Hematopoietic multipotent progenitor cell treated with erythropoietin and hydrocortisone succinate and interleukin-3 and kit ligand, for 15 days (in vitro differentiated cells): ENCODE measurements at regions not wholly inside any gene's neighbourhood (a gene's known extent, or its start where the extent isn't known, plus 50 kb on each side); places are given as distances from the start of the nearest gene placed in this dataset.

ENCODE experiments used
- DNase-seq: peaks from one replicate; pipeline ENCODE4 v3.0.0-alpha.2; 2015; ENCODE audit warnings: low spot score

DNA sequence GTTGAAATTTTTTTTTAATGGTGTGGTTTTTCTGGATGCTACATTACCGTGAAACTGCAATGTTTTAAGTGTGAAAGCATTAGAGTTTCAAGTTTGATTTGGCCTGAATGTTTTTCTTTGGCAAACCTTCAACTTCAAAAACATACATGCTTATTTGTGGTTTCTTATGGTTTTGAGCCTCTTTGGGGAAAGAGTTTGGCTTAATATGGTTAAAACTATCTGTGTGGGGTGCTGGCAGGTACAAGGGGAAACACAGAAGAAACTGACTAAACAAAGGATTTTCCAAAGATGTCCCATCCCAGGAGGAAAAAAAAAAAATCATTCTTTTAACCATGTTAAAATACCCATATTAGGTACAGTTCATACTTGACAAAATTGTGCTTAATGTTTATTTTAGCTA, 121.1 kb downstream of the HGF start:
- no peak for DNase-seq

DNA sequence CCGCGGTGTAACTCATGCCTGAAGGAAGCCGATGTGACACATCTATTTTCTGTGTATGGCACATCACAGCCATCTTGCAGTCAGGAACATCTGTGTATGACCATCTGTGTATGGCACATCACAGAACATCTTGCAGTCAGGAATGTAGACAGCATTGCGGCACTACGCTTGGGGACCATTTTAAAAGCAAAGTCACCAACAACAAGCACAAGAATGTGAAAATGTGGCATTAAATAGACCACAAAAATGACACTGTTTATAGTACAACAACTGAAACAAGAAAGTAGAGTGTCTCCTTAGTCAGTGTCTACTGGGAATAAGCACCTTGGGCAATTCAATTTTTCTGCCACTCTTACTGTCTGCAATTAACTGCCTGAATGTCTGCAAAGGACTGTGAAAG, 124.4 kb downstream of the HGF start:
- no peak for DNase-seq

DNA sequence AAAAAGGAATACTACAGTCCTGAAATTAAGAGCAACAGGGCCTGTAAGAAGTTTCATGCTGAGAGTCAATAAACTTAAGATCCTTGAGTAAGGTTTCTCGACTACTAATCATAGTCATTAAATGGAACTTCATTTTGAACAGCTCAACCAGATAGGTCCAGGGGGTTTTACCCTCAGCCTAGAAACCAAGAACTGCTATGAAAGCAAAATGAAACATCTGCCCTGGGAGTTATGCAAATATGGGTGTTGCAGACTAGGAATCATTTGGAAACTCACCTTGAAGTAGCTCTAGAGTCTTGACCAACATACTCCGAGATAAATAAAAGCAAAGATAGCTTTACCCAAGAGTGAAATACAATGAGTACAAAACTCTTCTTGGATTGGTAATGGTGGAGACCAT, 128.0 kb downstream of the HGF start:
- DNase-seq: no peak

DNA sequence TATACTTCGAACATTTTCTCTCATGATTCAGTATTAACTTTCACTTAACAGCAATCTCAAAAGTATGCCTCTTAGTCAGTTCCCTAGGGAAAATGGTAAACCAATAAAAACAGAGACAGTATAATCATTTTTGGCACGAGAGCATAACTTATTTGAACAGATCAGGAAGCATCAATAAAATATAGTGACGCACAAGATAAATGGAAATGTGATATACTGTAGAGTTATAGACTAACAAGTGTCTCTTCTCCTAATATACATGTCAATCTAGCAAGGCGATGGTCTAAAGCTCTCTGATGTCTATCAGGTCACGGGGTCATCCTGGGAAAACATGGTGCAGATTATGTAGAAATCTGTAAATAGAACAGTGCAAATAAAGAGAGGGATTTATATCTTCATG, 131.6 kb downstream of the HGF start:
- DNase-seq: no peak

DNA sequence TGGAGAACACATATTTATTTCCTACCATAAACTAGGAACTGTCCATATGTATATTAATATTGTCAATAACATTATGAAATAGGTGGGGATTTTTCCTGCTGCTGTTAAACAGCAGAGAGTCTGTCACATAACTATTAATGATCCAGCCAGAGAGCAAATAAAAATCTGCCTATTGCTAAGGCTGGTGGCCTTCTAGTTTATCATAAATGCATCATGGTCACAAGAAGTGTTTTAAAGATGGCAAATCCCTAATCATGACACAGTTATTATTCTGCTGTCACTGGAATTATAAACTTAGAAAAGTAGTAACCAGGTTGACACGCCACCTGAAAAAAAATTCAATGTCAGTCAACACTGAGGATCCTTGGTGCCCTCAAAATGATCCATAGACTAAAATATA, 132.3 kb downstream of the HGF start:
- no peak for DNase-seq

DNA sequence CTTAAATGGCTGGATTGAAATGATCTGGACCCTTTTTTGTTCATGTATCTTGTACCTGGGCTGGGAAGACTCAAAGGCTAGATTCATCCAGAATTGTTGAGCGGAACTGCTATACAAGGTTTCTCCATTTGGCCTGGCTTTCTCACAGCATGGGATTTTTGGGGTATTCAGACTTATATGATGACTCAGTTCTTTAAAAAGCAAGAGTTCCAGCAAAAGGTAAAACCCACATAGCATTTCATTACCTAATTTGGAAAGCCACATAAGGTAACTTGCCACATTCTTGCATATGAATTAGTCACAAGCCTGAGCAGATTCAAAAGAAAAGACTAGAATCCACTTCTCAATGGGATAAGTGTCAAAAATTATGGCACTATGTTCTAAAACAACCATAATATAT, 137.4 kb downstream of the HGF start:
- DNase-seq: no peak

DNA sequence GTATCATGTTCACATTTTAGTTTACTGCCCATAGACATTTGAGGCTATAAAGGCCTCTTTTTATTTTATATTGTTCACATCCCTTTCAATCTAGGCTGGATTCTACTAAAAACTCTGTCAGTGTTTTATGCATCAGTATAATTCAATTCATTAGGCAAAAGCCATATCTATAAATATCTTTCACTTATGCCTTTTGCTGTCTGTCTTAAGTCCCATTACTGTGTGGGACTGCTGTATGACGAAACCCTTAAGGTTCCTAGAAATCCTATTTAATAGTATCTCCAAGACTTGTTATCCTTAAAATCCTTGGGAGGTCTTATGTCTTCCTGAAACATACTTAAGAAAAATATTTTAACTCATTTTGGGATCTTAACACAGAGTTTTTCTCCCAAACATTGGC, 139.2 kb downstream of the HGF start:
- no peak for DNase-seq

DNA sequence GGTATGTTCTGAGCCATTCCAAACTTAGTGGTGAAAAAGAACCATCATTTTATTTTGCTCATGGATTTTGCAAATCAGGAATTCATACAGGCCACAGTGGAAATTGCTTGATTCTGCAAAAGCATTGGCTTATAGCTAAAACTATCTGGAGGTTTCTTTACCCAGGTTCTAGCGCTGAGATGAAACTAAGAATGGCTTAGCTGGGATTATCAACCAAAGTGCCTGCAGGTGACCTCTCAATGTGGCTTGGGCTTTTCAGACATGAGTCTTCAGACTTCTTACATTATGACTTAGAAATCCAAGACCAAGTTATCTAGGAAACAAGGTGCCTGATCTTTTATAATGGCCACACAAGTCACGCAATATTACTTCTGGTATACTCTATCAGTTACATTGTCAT, 140.1 kb downstream of the HGF start:
- no peak for DNase-seq

DNA sequence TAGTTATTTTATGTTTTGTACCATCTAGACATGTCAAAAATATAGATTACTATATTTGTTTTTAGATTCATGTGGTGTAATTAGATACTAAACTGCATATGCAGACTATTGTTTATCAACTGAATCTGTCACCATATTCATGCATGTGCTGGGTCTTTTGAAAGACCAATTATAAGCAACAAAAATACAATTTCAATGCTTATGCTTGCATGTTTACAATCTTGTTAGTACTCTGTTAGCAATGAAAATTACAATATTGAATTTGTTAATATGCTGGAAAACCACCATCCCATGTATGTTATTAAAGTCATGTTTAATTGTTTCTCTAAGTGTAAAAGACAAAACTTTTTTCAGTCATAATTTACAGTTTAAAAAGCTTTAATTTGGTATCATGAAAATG, 140.9 kb downstream of the HGF start:
- DNase-seq: no peak

DNA sequence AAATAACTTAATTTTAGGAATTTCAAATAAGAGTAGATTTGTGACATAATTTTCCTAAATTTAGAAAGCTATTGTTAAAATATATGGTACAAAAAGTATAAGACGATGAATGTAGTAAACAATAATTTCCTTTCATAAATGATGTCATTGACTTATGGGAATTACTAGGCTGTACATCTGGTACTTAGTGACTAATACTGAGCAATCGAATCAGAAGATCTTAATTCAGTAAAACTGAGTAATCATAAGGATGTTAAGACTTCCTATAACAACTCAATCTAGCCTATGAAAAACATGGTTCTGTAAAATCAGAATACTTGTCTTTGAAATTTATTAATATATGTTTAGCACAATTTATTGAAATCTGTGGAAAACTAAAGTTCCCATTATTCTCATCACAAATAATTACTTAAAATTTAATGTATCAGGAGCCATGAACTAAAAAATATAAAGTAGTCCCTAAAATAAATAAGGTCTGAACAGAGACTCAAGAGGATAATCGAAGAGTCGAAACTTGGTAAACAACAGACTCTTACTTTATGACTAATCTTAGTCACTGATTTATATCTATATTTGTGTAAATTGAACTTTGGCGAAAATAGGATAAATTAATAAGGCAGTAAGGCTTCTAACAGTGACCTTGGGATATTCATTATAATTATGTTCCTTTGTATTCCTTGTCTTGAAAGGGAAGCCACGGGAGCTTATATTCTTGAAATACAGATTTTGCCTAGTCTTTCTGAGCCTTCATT, 142.1 kb downstream of the HGF start:
- no peak for DNase-seq

DNA sequence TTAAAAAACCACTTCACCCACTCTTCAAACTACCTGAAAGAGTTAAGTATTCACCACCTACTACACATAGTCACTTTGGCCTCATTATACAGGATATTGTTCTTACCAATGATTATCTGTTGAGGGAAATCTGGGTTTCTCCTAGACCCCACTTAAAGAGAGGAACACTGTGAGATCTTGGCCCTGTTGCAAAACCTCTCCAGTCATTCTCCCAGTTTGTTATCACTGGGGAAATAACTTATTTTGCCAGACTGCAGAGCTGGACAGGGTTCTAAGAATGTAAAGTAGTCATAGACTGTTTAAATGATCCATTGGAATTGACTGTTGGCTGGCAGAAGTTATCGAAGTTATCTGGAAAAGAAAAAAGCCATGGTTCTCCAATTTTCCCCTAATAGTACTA, 143.8 kb downstream of the HGF start:
- no peak for DNase-seq

DNA sequence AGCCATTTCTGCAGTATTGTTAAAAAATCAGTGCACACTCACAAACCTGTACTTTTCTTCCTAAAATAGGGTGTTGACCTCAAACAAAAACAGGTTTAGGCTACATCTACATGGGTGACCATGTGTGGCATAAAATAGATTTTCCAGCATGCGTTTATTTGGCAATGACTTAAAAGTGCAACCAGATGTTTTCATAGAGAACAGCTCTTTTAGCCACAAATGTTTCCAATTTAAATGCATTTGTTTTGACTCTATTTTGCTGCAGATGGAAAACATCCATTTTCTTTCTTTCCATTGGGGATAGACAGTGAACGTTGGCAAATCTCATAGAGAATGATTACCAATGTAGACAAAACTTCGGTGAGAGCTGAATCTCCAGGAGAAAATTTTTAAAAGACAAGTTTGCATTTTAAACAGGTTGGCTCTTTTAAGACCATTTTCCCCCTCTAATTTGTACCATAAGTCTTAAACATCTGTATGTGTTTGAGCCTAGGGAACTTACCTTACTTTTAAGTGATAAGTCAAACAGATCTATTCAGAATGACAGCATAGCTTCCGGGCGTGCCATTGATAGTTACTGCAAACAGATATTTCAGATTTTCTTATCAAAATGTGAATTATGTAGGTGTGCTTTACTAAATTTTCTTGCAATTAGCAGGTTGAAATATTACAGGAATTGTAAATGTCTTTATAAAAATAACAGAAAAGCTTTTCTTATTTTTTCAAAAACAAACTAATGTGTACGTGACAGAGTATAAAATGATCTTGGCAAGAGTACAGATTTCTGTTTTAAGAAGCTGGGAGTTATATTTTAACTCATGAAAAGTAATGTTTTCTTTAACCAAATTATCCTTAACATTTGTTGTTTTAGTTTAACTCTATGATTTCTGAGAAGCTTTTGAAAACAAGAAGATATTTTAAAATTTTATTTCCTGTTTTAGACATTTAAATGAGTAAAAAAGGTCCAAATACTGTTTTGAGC, 144.9 kb downstream of the HGF start:
- no peak for DNase-seq

DNA sequence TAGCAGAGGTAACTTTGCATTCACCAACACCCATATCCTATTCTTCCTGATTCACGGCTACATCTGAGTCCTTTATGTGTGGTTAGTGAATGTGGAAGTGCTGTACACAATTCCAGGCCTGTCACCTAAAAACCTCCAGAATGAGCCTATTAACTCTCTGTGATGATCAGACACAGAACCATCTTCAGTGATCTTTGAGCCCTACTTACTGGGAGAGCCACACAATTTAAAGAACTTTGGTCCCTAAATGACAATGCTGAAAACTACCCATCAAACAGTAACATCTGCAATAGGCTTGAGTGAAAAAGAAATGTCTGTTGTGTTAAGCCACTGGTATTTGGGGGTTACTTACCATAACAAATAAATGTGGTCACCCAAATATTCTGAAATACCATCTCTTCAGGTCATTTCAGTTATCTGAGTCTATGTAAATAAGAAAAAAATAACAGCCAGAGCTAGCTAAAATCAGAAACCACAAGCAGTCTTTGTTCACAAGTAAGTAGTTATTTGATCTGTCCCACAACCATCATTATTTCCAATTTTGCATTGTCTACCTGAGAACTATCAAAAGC, 145.7 kb downstream of the HGF start:
- no peak for DNase-seq

DNA sequence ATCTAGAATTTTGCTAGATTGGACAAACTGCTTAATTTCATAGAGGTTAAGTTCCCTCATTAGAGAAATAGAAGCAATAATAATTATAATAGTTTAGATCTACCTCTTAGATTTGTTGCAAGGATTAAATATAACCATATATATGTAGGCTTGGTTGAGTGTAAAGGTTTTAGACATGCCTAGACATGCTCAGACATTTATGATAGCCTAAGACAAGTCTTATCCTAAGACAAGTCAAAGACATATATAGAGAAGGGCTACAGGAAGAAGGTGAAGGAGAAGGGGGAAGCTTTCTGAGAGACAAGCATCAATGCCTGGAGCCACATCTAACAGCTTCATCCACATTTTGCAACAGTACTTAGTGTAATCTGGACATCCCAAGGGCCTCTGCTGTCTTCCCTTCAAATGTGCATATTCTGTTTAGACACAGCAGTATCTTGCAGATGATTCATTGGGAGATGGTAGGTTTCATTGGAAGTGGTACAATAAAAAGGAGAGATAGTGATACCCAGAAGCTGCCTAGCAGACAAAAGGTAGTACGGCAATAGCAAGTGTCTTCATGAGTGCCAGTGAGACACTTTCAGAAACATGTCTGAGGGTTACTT, 146.5 kb downstream of the HGF start:
- no peak for DNase-seq

DNA sequence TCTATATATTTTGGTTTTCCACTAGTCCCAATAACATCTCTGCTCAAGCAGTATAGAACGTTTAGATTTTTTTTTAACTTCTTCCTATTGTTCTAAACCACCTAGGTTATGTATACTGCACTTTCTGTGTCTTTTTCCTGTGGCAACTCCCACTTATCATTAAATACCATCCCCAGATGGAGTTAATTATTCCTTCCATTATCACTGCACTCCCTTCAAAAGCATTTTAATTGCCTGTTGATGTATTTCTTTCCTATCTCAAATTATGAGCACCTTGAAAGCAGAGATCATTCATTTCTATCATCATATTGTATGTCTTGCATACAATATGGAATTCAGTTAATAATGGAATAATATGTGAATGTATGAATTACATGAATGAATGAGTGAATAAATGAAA, 148.0 kb downstream of the HGF start:
- no peak for DNase-seq

DNA sequence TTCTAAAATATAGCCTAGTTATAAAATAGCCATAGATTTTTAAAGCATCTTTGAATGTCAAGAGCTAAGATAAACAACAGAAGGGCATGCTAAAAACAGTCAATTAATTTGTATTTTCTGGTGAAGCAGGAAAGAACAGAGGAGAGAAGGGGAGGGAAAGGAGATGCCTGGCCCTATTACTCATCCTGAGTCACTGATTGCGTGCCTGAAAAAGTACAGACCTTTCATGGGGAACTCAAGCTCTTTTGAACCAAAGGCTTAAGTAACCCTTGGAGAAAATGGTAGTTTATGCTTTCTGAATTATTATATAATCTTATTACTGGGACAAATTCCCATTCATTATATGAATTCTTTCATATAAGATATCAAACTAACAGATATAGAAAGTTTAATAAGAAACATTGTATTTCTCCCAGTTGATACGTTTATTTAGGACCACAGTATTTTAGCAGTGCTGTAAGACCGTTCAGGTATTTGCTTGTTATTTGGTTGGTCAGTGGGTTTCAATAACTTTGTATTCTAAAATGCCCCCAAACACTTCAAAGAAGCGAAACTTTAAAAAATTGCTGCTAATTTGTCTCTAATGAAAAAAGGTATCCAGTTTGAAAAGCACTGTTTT, 151.3 kb downstream of the HGF start:
- DNase-seq: no peak

DNA sequence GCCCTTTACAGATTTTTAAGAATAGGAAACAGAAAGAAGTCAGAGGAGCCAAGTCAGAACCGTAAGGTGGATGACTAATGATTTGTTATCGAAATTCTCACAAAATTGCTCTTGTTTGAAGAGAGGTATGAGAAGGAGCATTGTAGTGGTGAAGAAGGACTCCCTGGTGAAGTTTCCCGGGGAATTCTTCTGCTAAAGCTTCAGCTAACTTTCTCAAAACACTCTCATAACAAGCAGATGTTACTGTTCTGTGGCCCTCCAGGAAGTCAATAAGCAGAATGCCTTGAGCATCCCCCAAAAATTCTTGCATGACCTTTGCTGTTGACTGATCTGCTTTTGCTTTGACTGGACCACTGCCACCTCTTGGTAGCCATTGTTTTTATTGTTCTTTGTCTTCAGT, 152.9 kb downstream of the HGF start:
- no peak for DNase-seq

DNA sequence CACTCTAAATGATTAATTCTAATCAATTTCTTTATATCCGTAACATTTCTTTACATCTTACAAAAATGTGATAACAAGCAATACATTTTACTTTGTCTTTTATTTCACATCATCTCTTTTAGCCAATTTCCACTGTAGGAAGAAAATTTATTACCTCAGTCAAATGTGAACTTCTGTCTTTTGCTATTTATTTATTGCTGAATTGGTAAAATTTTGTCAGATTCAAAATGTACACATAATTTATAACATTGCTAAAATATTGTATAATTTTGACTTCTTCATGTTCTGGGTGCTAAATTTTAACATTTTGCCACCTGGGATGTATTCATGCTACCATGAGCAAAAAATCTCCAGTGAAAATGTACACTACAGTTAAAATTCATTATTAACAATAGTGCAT, 158.0 kb downstream of the HGF start:
- DNase-seq: no peak

DNA sequence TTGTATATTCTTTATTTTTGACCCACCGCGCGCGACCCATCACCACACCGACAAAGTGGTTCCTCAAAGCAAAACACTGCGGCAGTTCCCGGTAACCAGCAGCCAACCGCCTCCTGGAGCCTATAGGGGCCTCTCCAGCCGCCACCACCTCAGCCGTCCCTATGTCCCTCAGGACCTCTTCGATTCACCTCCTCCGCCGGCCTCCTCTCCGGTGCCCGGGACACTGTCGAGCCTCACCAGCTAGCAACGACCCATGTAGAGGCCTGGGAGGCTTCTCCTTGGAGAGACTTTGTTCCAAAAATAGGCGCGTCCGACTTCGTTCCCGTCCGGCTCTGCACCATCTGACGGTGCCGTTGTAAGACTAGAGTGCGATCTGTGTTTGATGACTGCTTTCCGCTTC, 158.8 kb downstream of the HGF start:
- DNase-seq: no peak

DNA sequence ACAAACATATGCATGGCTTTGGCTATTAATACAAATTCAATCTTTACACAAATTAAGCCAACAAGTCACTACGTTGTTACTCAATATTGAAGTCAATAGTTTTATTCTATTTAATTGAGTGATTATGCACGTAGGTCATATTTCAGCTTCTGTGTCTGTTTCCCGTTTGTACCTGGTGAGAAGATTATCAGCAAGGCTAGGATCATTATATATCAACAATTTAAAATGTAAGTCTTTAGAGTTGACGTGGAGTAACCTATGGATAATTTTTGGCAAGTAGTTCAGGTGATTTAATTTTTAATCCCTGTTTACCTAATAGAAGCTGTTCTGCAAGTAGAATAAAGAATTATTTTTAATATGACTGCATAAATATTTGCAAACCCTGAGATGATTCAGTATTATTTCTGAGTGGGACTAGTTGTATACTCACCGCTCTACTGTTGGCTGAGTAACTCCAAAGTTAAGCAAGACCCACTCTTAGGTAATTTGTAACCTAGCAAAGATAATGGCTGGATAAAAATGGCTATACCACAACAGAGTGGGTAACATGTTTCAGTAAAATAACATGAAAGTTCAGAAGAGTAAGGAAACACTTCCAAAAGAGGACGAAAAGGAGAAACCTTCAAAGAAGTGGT, 161.0 kb downstream of the HGF start:
- no peak for DNase-seq

DNA sequence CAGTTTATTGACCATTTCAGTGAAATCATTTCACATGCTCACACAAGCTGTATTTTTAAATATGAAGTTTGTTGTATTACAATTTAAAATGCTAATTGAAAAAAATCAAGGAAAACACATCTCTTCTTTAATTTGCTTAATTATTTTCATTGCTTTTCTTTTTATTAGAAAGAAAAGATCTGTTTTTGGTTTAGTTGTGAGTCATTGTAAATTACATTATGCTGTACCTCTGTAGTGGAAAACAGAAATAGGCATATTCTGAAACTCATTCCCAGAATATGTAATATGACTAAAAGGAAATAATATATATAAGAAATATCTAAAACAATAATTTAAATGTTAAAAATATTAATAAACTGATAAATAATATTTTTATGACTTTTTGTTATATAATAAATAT, 161.9 kb downstream of the HGF start:
- no peak for DNase-seq
